Activated gamma-delta T cell treated with anti-CD3 and anti-CD28 coated beads, Interleukin-2, amount 50 U/mL, for 16 hours (primary cell): ENCODE measurements at regions not wholly inside any gene's neighbourhood (a gene's known extent, or its start where the extent isn't known, plus 50 kb on each side); places are given as distances from the start of the nearest gene placed in this dataset.

Source experiments
- DNase-seq: peaks from one replicate; pipeline ENCODE4 v3.0.0-alpha.2; 2020; ENCODE audit warnings: low read depth

DNA sequence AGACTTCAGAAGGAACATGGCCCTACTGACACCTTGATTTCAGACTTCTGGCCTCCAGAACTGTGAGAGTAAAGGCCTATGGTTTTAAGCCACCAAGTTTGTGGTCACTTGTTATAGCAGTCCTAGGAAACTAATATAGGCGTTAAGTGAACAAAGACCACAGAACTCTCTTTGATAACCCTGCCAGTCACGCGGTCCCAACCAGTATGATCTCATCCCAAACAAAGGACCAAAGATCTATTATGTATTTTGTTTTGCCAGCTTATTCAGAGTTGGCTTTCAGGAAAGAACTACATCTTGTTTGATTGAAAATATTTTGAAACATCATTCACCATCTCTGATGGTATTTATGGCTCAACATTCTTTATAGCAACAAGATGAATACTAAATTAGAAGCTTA, 294.4 kb upstream of the SLCO3A1 start:
- DNase-seq: no peak

DNA sequence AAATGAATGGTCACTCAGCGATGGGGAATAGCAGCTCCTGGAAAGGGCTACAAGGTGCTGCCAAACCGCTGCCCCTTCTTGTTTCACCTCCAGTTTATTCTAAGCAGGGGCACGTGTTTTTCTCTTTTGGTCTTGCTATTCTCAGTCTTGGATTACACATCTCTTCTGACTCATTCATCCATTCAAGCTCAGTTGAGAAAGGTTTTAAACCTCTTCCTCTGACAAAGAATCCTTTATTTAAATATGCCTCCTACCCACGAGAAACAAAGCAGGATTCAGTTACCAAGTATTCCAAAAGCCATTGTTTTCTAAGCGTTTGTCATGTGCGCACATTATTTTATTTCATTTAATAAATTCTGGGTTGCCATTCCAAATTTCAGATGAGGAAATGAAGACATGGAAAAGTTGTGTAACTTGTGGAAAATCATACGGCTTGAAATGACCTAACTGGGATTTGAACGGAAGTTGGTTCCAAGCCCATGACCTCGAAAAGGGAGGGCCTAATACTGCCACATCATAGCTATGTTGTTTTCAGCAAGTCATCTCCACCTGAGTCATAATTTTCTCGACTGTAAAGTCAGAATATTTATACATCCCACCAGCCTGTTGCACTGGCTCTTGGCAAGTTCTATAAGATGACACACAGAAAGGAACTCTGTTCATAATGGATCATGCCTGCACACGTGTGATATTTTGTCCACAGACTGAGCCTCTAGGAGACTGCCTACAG, 292.0 kb upstream of the SLCO3A1 start:
- DNase-seq: no peak

DNA sequence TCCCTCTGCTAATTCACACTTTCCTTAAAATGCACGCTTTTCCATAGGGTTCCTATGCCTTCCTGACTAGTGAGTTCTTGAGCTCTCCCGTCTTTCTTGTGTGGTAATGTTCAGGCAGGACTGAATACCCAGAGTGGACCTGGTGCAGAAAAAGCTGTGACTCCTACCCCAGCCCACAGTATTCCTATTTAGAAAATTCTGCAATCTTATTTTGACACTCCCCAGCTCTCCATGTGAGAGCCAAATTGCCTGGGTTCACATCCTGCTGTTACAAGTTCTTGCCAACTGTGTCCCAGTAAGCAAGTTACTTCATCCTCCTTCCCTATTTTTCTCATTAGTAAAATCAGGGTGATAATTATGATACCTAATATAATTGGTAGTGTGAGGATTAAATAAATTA, 290.8 kb upstream of the SLCO3A1 start:
- DNase-seq: no peak

DNA sequence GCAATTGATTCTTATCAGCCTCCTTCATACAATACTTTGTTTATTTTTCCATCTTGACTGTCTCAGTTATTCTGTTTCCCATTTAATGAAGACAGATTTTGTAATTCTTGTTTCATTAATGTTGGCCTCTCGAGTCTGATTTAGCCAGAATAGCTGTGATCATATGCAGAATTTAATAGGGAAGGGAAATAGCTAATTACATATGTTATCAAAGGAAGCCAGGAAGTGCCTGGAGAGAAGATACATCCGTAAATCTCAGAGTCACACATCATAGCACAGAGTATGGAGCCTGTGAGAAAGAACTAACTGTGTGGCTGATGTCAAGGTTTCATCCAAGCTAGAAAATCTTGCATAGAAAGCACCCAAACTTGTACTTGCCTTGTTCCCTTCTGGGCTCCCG, 288.9 kb upstream of the SLCO3A1 start:
- DNase-seq: no peak

DNA sequence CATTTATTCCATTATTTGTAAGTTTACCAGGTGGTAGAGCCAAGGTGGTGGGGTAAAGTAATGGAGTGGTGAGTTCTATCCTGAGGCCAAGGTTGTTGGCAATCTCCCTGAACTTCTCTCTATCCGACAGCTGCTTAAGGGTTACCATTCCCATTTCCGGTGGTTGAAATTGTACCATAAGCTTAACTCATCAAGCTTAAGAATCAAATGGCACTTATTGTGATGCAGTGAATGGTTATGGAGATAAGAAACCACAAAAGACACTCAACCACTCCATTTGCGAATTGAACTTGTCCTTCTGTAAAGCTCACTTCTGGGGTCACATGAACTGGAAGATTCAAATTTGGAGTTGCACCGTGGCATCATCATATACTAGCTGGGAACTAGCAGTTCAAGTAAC, 287.4 kb upstream of the SLCO3A1 start:
- DNase-seq: no peak

DNA sequence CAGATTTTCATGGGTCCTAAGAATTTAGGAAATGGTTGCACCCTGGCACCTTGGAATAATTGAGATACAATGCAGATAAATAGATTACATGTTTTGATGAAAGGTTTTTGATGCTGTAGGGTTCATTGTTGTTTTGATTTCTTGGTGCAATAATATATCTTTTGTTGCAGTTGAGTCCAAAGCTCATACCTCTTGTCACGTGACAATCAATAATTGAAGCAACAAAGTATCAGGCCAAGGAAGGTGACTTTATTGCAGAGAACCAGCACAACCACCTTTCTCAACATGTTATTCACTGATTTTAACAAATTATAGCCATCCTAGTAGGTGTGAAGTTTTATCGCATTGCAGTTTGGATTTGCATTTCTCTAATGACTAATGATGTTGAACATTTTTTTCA, 285.5 kb upstream of the SLCO3A1 start:
- DNase-seq: no peak

DNA sequence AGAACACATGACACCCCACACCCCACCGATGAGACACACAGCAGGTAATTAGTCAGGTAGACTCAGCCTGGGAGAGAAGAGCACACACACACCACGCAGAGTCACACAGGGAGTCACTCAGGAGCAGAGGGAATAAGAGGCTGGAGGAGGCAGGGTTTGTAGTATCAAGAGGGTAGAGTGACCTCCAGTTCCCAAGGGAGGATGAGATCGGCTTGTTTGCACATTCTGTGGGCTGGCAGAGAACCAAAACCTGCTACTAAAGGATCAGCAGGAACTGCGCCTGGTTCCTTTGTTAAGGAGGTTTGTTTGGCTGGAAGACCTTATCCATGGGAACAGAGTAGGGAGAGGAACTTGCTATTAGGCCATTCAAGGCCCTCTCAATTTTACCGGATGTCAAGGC, 281.4 kb upstream of the SLCO3A1 start:
- DNase-seq: no peak

DNA sequence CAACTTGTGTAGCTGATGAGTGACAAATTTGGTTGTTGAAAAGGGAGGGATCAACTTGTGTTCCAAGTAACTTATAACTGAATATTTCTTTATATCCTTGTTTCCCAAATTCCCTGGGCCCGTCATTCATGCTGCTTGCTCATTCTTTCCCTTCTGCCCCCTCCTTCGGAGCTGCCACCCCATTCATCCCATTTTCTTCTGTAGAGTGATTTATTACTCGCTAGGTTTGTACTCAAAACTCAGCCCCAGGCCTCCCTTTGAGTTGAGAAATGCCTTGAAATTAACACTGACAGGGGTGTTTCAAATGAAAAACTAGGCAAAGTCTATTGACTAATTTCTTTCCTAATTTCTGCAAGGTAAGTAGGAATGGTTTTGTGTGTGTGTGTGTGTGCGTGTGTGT, 277.4 kb upstream of the SLCO3A1 start:
- DNase-seq: no peak

DNA sequence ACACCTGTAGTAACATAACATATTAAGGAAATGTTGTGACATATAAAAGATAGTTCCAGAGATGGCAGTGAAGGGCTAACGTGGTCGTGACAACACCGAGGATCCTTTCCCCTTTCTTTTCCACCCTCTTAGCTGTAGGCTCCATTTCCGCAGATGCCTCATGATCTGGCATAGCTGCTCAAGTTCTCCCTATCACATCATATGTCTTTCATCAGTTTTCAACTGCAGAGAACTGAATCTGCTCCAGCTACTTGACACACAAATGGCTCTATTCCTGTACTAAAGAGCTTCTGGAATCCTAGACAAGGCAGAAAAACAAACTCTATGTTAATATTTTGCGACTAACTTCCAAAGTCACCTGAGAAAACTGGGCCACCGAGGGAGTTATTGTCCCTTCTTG, 275.0 kb upstream of the SLCO3A1 start:
- no peak for DNase-seq

DNA sequence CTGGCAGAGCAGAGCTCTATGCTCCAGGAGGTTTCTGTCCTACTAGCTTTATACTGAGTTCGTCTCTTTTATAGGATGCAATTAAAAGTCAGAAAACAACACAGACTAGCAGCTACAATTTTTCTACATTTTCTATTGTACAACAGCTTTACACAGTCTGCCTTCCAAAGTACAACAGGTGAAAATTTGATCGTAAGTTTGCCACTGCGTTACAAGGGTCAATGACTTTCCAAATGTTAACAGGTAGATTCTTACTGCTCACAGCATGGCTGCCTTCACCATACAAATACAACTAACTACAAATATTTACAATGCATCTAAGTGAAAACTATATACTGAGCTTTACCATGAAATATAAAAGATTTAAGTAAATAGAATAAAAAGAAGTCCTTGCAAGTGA, 268.6 kb upstream of the SLCO3A1 start:
- no peak for DNase-seq

DNA sequence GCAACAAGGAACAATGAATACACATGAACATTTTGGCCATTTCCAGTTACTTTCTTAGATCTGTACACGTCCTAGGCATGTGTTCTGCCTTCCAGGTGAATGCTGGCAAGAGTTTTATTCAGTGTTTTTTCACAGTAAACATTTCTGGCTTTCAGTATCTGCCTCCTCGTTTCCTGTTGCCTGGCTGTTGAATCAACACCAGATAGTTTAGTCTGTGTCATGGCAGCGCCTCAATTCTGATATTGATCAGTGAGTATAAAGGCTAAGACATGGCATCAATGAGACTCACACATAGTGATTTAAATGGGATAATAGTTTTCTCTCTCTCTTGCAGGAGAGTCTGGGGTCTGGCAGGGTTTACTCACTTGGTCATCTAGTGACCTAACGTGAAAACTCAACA, 266.9 kb upstream of the SLCO3A1 start:
- no peak for DNase-seq

DNA sequence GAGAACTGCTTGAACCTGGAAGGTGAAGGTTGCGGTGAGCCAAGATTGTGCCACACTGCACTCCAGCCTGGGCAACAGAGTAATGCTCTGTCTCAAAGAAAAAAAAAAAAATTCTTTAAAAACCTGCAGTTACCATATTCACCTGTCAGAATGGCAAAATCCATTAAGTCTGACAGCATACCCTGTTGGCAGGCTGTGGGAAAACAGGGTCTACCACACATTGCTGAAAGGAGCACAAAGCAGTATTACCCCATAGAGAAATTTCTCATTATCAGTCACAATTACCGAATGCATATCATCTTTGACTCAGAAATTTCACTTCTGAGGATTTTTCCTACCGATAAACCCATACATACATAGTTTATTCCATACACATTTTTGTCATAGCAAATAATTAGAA, 264.1 kb upstream of the SLCO3A1 start:
- no peak for DNase-seq

DNA sequence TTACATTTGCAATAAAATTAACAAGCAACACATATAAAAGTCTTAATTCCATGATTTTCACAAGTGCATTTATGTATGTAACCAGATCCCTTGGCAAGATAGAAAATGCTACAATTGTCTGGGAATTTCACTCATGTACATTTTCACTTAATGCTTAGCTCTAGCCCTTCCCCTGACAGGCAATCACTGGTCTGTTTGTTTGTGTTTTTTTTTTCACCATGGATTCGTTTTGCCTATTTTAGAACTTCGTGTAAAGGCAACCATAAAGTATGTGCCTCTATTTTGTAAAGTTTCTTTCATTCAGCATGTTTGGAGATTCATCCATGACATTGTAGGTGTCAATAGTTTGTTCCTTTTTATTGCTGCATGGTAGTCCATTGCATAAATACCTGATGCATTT, 260.9 kb upstream of the SLCO3A1 start:
- no peak for DNase-seq

DNA sequence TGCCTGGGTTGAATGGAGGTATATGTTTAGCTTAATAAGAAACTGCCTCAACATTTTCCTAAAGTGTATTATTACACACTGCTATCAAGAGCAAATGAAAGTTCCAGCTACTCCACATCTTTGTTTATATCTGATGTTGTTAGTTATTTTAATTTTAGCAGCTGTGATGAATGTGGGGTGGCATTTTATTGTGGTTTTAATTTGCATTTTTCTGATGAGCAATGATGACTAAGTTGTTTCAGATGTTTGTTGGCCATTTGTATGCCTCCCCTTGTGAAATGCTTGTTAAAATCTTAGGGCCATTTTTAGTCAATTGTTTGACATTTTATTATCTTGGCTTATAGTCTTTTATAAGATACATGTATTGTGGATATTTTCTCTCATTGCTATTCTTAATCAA, 260.4 kb upstream of the SLCO3A1 start:
- DNase-seq: no peak

DNA sequence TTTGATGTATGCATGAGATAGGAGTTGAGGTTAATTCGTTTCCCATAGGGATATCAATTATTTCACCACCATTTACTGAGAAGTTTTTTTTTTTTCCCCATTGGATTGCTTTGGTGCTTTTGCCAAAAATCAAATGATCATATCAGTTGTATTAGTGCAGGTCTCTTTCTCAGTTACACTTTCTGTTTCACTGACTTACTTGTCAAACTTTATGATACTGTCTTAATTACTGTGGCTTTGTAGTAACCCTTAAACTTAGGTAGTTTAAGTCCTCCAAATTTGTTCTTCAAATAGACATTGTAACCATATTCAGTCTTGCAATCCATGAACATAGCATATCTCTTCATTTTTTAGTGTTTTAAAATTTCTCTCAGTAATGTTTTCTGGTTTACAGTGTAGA, 259.9 kb upstream of the SLCO3A1 start:
- DNase-seq: no peak

DNA sequence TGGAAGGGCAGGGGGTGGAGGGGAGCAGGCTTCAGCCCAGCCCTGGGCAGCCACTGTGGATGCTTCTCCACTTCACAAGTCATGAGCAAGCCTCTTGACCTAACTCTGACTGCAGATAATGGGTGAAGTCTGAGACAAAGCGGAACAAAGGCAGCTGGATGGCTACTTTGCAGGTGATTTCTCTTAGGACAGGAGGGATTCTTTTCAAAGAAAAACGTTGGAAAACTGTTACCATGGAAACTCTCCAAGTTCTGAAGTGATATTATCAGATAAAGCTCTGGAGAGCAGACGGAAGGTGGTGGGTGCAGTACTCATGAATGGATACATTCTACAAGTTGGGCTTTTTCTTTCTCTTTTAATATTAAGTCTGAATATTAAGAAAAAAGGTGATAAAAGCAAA, 254.2 kb upstream of the SLCO3A1 start:
- DNase-seq: no peak

DNA sequence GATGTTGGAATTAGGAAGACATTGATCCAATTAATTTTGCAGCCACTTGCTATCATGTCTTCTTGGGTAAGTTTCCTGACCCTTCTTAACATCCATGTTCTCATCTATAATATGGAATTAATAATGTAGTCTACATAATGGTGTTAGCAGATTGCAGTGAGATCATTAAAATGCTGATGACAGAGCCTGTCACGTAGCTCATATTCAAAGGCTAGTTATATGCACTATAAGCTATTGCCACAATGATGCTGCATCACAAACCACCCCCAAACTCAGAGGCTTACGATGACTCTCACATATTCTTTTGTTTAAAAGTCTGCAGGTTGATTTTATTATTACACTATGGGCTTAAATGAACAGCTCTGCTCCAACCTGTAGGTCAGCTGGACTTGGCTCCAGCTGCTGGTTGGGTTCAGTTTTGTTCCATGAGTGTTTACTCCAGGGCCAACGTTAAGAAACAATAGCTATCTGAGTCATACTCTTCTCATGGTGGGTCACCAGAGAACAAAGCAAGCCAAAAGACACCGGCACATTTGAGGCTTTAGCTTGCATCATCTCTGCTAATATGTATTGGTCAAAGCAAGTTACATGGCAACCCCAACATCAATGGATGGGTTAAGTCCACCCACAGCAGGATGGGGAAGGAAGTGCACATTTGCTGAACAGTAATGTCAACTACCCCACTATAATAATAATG, 250.0 kb upstream of the SLCO3A1 start:
- no peak for DNase-seq

DNA sequence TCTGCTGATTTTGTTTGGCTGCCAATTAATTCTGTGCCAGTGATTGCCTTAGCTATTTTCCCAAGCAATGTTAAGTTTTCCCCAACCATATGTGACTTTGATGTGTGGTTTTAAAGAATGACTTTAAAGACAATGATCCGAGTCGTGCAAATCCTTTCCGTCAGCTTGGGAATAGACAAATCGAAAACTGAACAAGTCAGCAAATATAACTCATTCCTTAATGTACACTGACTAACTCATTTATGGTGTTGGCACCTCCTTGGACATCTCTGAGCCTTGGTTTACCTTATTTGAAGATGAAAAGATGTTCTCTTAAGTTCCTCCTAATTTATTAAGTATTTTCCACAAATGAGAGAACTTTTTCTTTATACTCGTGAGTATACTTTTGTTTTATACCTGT, 249.4 kb upstream of the SLCO3A1 start:
- DNase-seq: no peak

DNA sequence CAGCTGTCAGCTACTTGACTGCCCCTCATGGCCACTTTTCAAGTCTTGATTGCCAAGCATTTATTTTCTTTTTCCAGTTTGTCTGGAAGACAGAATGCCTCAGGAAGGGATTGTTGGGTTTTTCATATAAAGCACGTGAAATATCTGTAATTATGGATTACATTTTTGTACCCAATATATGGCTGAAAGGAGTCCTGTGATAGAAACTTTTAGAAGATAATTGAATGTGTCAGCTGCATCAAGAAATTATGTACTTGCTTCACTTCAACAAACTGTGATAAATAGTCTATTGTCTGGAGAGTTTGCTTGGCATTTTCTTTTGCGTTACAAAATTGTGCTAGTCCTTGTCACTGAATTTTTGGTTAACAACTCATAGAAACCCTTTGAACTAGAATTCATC, 247.9 kb upstream of the SLCO3A1 start:
- no peak for DNase-seq

DNA sequence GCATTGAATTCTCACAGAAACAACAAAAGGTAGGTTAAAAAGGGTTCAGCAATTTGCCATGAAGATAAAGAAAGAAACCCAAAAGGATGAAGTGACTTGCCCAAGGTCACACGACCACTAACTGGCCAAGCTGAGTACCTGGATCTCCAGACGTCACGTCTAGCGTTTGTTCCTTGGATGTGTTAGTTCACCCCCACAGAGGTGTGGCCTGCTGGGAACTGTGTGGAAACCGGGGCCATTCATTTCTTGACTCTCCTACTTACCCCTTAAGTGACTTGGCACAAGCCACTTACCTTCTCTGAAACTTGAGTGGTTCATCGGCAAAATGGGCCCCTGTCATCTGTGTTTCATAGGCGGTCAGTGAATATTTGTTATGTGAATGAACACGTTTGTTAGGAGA, 244.3 kb upstream of the SLCO3A1 start:
- DNase-seq: no peak

DNA sequence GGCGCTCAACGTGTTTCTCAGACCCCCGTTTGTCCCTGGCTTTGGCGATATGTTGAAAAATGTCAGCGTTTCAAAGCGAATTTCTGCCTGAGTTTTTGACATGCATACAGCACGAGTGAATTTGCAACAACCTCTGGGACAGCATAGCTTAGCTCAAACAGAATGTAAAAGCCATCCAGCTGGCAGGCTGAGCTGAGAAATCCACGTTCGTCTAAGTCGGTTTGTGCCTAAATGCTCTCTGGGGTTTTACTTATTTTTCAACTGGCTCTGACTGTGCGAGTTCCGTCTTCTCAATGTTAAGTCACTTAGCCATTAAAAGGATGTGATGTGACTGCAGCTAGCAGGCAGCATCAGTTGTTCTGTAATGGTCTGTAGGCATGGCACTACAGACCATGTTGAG, 243.5 kb upstream of the SLCO3A1 start:
- no peak for DNase-seq

DNA sequence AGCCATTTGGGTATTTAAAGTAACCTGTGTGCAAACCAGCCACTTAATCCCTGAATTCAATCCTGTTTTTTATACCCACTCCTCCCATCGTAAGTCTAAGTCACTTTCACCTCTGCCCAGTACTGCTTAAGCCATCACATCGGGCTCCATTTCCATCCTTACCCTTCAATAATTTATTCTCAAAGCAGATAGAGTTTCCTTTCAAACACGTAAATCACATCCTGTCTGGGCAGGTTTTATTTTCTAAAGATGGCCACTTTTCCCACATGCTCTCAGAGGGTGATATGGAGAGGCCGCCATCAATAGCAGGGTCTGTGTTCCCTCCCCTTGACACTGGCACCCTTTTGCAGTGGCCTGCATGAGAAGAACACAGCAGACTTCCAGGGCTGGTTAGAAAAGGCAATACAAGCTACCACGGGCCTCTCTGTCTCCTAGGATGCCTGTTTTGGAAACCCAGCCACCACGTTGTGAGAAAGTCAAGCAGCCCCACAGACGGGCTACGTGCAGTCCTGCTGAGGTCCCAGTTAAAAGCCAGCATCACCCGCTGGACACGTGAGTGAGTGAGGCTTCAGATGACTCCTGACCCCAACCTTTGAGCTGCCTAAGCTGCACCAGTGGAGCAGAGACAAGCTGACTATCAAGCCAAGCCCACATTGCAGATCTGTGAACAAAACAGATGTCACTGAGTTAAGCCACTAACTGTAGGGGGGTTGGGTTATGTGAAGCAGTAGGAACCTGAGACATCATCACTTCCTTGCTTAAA, 241.8 kb upstream of the SLCO3A1 start:
- no peak for DNase-seq

DNA sequence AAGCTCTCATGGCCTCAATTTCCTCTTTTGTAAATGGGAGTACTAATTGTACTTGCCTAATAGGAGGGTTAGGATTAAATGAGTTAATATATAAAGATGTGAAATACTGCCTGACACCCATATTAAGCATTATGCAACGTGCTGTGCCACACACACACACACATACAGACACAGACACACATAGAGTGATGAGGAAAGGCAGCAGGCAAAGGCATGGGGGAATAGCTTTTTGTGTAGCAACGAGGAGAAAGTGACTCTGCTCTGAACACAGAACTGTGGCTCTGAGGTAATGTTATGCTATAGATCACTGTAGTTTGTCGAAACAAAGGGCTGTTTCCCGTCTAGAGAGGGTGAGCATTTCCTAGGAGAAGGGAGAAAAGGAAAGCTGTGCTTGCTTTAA, 233.3 kb upstream of the SLCO3A1 start:
- no peak for DNase-seq
